Left lung (tissue), 4 donors: ENCODE measurements at regions not wholly inside any gene's neighbourhood (a gene's known extent, or its start where the extent isn't known, plus 50 kb on each side); places are given as distances from the start of the nearest gene placed in this dataset.

Source experiments
- ATAC-seq: fragments of 200-7000 bp; cut with Tn5 transposase; one replicate; pipeline ENCODE4 v1.9.1; 2020; ENCODE audit warnings: moderate library complexity
- DNase-seq, 4 donors: peaks; one replicate each; pipeline ENCODE4 v3.0.0-alpha.2; 2013 to 2020
- H3K27ac ChIP-seq, 2 donors: fragments of 200-600 bp; sonication (generic) in 1 of 2; one replicate each; pipeline versions ENCODE4 v1.5.0 to v1.8.0; 2020 to 2021
- H3K27me3 ChIP-seq, 2 donors: fragments of 200-600 bp; sonication (generic) in 1 of 2; one replicate each; pipeline versions ENCODE4 v1.5.0 to v1.8.0; 2020 to 2021
- H3K36me3 ChIP-seq, 2 donors: fragments of 200-600 bp; sonication (generic) in 1 of 2; one replicate each; pipeline versions ENCODE4 v1.5.0 to v1.8.0; 2020 to 2021
- H3K4me1 ChIP-seq, 2 donors: fragments of 200-600 bp; one replicate each; pipeline ENCODE4 v1.8.0; 2021
- H3K4me3 ChIP-seq, 2 donors: fragments of 200-600 bp; sonication (generic) in 1 of 2; one replicate each; pipeline versions ENCODE4 v1.5.0 to v1.8.0; 2020 to 2021; ENCODE audit warnings: mild to moderate bottlenecking in 1 of 2
- H3K9me3 ChIP-seq, 2 donors: fragments of 200-600 bp; sonication (generic) in 1 of 2; one replicate each; pipeline versions ENCODE4 v1.5.0 to v1.8.0; 2020 to 2021
- intact Hi-C, 2 donors: fragments of 100-400 bp; cut with DNase I; formaldehyde crosslinking; loops; one replicate each; pipeline versions ENCODE4 v1.11.2 to v1.14.2; 2022
- TF ChIP-seq, protein P1 (sequence below), 2 donors: fragments of 200-600 bp; sonication (generic) in 1 of 2; IDR thresholded peaks; one replicate each; pipeline versions ENCODE4 v1.5.0 to v1.8.0; 2021; ENCODE audit warnings: antibody characterized with exemption in 2 of 2
- donor health status: DM: no; HTN: yes; CAD: no.
- donor health status: DM: no; HTN: no; CAD: no.

DNA sequence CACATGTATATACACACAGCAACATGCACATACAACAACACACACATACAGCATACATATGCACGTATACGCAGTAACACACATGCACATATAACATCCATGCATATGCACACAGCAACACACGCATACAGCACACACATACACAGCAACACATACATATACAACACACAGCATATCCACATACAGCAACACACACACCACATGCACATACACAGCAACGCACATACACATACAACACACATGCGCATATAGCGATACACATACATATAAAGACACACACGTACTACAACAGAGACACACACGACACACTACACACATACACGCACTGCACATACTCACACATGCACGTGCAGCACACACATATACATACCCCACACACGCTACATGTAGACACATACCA lies 187.8 kb downstream of the GLI2 start:
- Histone ChIP-seq H3K36me3 (no peaks in the 10 kb centered on the region), H3K27ac (no peak overlapping the region), H3K9me3 (no peaks in the 10 kb centered on the region), H3K27me3 (peaks cover 0 to 10% of the 10 kb centered on the region in 2 donors), H3K4me1 (peaks cover 0 to 3% of the 10 kb centered on the region in 2 donors), H3K4me3 (no peak overlapping the region)
- TF ChIP-seq, protein P1, sequence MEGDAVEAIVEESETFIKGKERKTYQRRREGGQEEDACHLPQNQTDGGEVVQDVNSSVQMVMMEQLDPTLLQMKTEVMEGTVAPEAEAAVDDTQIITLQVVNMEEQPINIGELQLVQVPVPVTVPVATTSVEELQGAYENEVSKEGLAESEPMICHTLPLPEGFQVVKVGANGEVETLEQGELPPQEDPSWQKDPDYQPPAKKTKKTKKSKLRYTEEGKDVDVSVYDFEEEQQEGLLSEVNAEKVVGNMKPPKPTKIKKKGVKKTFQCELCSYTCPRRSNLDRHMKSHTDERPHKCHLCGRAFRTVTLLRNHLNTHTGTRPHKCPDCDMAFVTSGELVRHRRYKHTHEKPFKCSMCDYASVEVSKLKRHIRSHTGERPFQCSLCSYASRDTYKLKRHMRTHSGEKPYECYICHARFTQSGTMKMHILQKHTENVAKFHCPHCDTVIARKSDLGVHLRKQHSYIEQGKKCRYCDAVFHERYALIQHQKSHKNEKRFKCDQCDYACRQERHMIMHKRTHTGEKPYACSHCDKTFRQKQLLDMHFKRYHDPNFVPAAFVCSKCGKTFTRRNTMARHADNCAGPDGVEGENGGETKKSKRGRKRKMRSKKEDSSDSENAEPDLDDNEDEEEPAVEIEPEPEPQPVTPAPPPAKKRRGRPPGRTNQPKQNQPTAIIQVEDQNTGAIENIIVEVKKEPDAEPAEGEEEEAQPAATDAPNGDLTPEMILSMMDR (IDR thresholded peaks at IDR 0.05): no peak
- DNase-seq (no peak), ATAC-seq (no peak)
- intact Hi-C loops: no loop called here

DNA sequence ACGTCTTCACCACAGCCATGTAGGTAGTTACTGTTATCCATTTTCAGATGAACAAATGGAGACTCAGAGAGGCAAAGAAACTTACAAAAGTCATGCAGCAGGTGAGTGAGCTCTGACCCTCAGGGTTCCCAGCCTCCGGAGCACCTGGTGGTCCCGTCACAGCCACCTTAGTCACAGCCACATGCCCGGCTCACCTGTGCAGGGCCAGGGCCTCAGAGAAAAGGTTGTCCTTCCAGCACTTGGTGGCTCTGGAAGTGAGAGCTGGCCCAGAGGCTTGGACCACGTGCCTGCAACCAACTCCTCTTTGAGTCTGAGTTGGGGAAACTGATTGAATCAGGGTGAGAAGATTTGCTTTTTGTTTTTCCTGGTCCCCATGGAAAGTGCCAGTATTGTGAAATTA lies 189.3 kb downstream of the GLI2 start:
- DNase-seq (peak in 1 of 4 donors; percentile 61), ATAC-seq (no peak)
- no peak overlapping the region for H3K4me3 ChIP-seq
- H3K27ac ChIP-seq: no peak overlapping the region
- intact Hi-C loops: no loop called here
- no peaks in the 10 kb centered on the region for H3K36me3 ChIP-seq
- peaks cover 0 to 1% of the 10 kb centered on the region in 2 donors for H3K27me3 ChIP-seq
- H3K9me3 ChIP-seq: no peaks in the 10 kb centered on the region
- TF ChIP-seq, protein P1 (IDR thresholded peaks at IDR 0.05): no peak
- no peaks in the 10 kb centered on the region for H3K4me1 ChIP-seq

DNA sequence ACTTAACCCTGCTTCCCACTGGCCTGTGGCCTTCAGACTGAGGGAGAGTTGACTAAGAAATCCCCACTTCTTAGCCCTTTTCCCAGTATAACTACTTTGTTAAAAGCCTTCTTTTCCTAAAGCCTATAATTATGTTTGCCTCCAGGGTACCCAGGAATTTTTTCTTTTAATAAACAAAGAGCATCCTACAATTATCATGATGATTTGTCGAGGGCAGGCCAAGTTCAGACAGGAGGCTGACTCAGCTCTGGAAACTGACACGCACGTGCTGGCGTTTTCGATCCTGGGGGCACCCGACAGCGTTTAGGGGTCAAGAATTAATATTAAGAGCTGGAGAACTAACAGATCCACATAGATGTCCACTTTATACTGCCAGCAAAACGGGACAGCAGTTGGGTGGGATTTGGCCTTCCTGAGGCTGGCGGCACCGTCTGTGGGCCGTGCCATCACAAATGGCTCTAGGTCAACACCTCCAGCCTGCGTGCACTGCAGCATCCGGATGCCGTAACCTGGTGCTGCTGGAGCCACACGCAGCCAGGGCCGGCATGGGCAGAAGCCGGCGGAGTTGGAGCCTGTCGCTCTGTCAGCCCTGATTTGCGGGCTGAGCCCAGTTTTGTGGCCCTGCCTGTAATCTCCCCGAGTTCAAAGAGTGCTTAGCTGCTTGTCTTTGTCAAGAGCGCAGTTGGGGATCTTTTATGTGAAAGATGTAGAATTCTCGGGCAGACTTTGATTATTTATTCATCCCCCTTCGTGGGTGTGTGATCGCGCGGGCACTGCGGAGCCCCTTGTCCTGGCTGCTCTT lies 191.0 kb downstream of the GLI2 start:
- Histone ChIP-seq H3K27me3 (no peaks in the 10 kb centered on the region), H3K9me3 (peaks cover 0 to 5% of the 10 kb centered on the region in 2 donors), H3K4me1 (no peaks in the 10 kb centered on the region), H3K36me3 (no peaks in the 10 kb centered on the region), H3K27ac (no peak overlapping the region), H3K4me3 (no peak overlapping the region)
- ATAC-seq (no peak), DNase-seq (peak in 1 of 4 donors; percentile 45)
- intact Hi-C loops: no loop called here
- TF ChIP-seq, protein P1 (IDR thresholded peaks at IDR 0.05): no peak

DNA sequence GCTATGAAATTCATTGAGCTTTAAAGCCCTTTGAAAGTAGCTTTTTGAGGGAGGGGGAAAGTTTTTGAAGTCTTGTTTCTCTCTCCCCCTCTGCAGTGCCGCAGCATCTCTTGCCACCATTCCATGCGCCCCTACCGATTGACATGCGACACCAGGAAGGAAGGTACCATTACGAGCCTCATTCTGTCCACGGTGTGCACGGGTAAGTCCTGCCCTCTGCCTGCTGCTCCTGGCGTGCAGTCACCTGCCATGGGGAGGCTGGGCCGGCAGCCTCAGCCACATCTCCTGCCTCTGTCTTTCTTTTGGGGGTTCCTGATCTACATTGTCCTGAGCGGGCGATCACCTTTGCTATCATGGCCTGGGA lies 191.6 kb downstream of the GLI2 start:
- intact Hi-C loops: no loop called here
- TF ChIP-seq, protein P1 (IDR thresholded peaks at IDR 0.05): no peak

DNA sequence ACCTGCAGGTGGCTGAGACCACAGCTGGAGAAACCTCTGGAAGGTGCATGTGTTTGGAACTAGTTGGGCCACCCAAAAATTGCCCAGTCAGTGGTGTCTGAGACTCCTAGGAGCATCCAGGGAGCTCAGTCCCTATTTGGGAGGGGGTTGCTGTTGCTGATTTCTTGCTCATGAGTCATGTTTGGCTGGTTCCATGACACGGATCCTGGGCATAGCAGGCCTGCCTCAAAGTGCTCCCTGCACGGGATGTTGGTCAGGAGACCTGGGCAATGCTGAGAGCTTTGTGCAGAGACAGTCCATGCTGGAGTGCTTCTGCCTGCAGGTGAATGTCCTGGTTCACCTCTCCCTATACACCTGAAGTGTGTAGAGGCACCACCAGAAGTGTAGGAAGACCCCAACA lies 194.2 kb downstream of the GLI2 start:
- H3K27ac ChIP-seq: no peak overlapping the region
- H3K4me1 ChIP-seq: no peaks in the 10 kb centered on the region
- intact Hi-C loops: no loop called here
- ATAC-seq (no peak), DNase-seq (no peak)
- H3K27me3 ChIP-seq: no peaks in the 10 kb centered on the region
- H3K4me3 ChIP-seq: no peak overlapping the region
- TF ChIP-seq, protein P1 (IDR thresholded peaks at IDR 0.05): no peak
- H3K9me3 ChIP-seq: peaks cover 0 to 5% of the 10 kb centered on the region in 2 donors
- H3K36me3 ChIP-seq: no peaks in the 10 kb centered on the region

More for the DNA sequence above, 191.6 kb downstream of the GLI2 start:
- Histone ChIP-seq H3K9me3 (peaks cover 0 to 5% of the 10 kb centered on the region in 2 donors), H3K27ac (no peak overlapping the region), H3K4me1 (no peaks in the 10 kb centered on the region), H3K4me3 (no peak overlapping the region), H3K36me3 (no peaks in the 10 kb centered on the region), H3K27me3 (no peaks in the 10 kb centered on the region)
- no peak for DNase-seq
- ATAC-seq: no peak
